Chondrocyte (in vitro differentiated cells): ENCODE measurements at regions not wholly inside any gene's neighbourhood (a gene's known extent, or its start where the extent isn't known, plus 50 kb on each side); places are given as distances from the start of the nearest gene placed in this dataset.

Experiments used
- DNase-seq: peaks from one replicate; pipeline ENCODE4 v3.0.0; 2021; ENCODE audit warnings: mixed read lengths, low spot score
- H3K27ac Mint-ChIP-seq: one replicate; pipeline ENCODE4 v1.8.0; 2021; ENCODE audit warnings: mild to moderate bottlenecking, moderate library complexity, mixed read lengths; ENCODE audit not compliant: unreplicated experiment
- H3K27me3 Mint-ChIP-seq: 2 replicates; pipeline ENCODE4 v1.8.0; 2021; ENCODE audit warnings: low read depth, mixed read lengths
- H3K36me3 Mint-ChIP-seq: 2 replicates; pipeline ENCODE4 v1.8.0; 2021; ENCODE audit warnings: low read depth, mixed read lengths
- H3K4me1 Mint-ChIP-seq: 2 replicates; pipeline ENCODE4 v1.8.0; 2021; ENCODE audit warnings: low read depth, mild to moderate bottlenecking, mixed read lengths
- H3K4me3 Mint-ChIP-seq: one replicate; pipeline ENCODE4 v1.8.0; 2021; ENCODE audit warnings: mild to moderate bottlenecking, moderate library complexity, mixed read lengths; ENCODE audit not compliant: unreplicated experiment
- H3K9me3 Mint-ChIP-seq: 2 replicates; pipeline ENCODE4 v1.8.0; 2021; ENCODE audit warnings: low read depth, mixed read lengths
- TF ChIP-seq, protein P1 (sequence below): fragments of 200-600 bp; sonication (generic); IDR thresholded peaks from 2 replicates; pipeline ENCODE4 v1.5.0; 2021; ENCODE audit warnings: antibody characterized with exemption, mild to moderate bottlenecking, moderate library complexity

DNA sequence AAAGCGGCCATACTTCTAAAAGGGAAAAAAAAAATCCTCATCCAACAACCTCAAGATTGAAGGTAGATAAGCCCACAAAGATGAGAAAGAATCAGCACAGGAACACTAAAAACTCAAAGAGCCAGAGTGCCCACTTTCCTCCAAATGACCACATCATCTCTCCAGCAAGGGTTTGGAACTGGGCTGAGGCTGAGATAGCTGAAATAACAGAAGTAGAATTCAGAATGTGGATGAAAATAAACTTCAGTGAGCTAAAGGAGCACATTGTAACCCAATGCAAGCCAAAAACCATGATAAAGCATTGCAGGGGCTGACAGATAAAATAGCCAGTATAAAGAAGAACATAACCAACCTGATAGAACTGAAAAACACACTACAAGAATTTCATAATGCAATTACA, 158.7 kb upstream of the UBE2E2 start:
- H3K27me3 Mint-ChIP-seq = no peaks in the 10 kb centered on the region
- peaks cover 18% of the 10 kb centered on the region for H3K36me3 Mint-ChIP-seq
- H3K27ac Mint-ChIP-seq = no peak overlapping the region
- H3K4me1 Mint-ChIP-seq = peaks cover 28% of the 10 kb centered on the region
- TF ChIP-seq, protein P1, sequence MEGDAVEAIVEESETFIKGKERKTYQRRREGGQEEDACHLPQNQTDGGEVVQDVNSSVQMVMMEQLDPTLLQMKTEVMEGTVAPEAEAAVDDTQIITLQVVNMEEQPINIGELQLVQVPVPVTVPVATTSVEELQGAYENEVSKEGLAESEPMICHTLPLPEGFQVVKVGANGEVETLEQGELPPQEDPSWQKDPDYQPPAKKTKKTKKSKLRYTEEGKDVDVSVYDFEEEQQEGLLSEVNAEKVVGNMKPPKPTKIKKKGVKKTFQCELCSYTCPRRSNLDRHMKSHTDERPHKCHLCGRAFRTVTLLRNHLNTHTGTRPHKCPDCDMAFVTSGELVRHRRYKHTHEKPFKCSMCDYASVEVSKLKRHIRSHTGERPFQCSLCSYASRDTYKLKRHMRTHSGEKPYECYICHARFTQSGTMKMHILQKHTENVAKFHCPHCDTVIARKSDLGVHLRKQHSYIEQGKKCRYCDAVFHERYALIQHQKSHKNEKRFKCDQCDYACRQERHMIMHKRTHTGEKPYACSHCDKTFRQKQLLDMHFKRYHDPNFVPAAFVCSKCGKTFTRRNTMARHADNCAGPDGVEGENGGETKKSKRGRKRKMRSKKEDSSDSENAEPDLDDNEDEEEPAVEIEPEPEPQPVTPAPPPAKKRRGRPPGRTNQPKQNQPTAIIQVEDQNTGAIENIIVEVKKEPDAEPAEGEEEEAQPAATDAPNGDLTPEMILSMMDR = no peak
- no peak overlapping the region for H3K4me3 Mint-ChIP-seq
- peaks cover 39% of the 10 kb centered on the region for H3K9me3 Mint-ChIP-seq
- no peak for DNase-seq

DNA sequence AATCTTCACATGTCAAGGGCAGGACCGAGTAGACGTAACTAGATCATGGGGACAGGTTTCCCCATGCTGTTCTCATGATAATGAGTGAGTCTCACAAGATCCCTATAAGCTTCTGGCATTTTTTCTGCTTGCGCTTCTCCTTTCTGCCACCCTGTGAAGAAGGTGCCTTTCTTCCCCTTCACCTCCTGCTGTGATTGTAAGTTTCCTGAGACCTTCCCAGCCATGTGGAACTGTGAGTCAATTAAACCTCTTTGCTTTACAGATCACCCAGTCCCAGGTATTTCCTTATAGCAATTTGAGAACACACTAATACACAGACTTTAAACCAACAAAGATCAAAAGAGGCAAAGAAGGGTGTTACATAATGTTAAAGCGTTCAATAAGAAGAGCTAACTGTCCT, 156.6 kb upstream of the UBE2E2 start:
- peaks cover 41% of the 10 kb centered on the region for H3K9me3 Mint-ChIP-seq
- DNase-seq = no peak
- TF ChIP-seq, protein P1 = no peak

DNA sequence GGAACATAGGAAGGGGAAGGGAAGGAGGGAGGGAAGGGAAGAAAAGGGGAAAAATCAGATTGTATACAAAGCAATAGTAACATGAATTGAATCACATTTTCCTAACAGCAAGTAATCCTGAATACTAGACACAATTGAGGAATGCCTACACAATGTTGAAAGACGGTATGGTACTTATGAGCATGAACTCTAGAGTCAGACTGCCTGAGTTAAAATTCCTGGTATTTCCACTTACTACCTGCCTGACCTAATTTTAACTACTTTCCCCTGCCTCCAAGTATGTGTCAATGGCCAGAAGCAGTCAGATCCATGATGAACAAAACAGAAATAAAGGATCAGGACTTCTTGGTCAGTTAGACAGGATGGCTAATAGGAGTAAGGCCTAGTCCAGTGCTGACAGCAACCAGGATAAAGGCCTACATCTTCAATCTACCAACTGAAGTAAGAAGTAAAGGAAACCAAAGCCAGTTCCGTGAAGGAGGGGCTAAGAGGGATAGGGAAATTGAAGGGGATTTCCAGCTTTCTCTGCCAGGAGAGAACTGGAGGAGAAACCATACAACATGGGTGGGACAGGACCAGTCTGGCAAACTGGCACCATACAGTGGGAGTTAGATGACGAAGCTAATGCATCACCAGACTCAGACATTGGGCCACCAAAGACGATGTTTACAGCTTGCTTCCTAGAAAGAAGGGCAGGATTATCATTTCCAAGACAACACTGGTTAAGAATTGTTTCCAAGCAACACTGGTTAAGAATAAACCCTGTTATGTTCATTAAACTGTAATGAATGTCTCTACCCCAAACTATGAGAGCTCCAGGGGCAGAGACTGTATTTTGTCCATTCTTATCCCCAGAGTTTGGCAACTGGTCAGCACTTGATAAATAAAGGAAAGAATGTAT, 151.6 kb upstream of the UBE2E2 start:
- Mint-ChIP-seq H3K4me3 (no peak overlapping the region), H3K27me3 (no peaks in the 10 kb centered on the region), H3K4me1 (peaks cover 14% of the 10 kb centered on the region), H3K9me3 (peaks cover 25% of the 10 kb centered on the region), H3K36me3 (peaks cover 9% of the 10 kb centered on the region), H3K27ac (no peak overlapping the region)
- no peak for DNase-seq
- TF ChIP-seq, protein P1 = no peak

More for the DNA sequence above, 156.6 kb upstream of the UBE2E2 start:
- H3K27ac Mint-ChIP-seq = no peak overlapping the region
- H3K4me1 Mint-ChIP-seq = peaks cover 25% of the 10 kb centered on the region
- no peak overlapping the region for H3K4me3 Mint-ChIP-seq
- peaks cover 18% of the 10 kb centered on the region for H3K36me3 Mint-ChIP-seq
- H3K27me3 Mint-ChIP-seq = no peaks in the 10 kb centered on the region

DNA sequence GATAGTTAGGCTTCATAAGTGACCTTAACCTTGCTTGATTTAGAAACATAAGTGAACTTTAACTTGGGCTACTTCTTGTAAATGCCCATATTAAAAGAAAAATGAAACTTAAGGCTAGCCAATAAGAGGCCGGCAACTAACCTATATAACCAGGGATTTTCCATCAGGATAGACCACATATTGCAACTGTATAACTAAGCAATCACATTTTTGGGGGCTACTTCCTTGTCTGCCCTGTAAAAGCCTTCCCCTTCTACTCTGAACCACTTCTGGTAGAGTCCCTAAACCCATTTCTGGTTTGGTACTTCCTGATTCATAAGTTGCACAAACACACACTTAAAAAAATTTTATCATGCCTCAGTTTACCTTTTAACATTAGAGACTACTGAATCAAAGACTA, 150.9 kb upstream of the UBE2E2 start:
- Mint-ChIP-seq H3K4me3 (no peak overlapping the region), H3K27ac (no peak overlapping the region), H3K36me3 (peaks cover 6% of the 10 kb centered on the region), H3K4me1 (peaks cover 17% of the 10 kb centered on the region), H3K27me3 (no peaks in the 10 kb centered on the region), H3K9me3 (peaks cover 19% of the 10 kb centered on the region)
- no peak for DNase-seq
- TF ChIP-seq, protein P1 = no peak

DNA sequence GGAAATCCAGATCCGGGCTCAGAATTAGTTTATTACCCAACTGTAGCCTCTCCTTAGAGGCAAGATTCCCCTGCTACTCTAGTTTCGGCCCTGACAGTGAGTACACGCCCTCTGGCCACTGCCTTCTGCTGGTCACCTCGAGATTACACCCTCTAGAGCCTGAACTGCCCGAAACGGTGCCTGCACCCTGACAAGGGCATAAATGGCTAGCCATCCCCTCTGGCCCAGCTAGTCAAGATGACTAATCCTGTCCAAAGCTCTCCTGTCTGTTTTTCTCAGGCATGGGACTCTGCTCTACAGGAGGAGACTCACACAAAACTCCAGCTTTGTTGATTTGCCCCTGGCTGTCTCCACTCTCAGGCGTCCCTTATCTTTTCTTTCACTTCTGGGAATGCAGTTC, 150.5 kb upstream of the UBE2E2 start:
- peaks cover 17% of the 10 kb centered on the region for H3K4me1 Mint-ChIP-seq
- H3K9me3 Mint-ChIP-seq = peaks cover 16% of the 10 kb centered on the region
- DNase-seq = no peak
- no peak overlapping the region for H3K4me3 Mint-ChIP-seq
- no peaks in the 10 kb centered on the region for H3K27me3 Mint-ChIP-seq
- no peak overlapping the region for H3K27ac Mint-ChIP-seq
- TF ChIP-seq, protein P1 = peak; percentile 25
- peaks cover 3% of the 10 kb centered on the region for H3K36me3 Mint-ChIP-seq
